ENCODE measurements at regions not wholly inside any gene's neighbourhood (a gene's known extent, or its start where the extent isn't known, plus 50 kb on each side); places are given as distances from the start of the nearest gene placed in this dataset.

GRCh38 chr10:4512671-4513240, 313.3 kb upstream of the AKR1E2 start:
- no peak for DNase-seq
- Mint-ChIP-seq H3K36me3 (ENCODE audit: low read depth) (no peaks in the 10 kb centered on the region), H3K27ac (no peak overlapping the region), H3K4me1 (peaks cover 26% of the 10 kb centered on the region), H3K4me3 (no peak overlapping the region), H3K27me3 (no peaks in the 10 kb centered on the region), H3K9me3 (no peaks in the 10 kb centered on the region)
- intact Hi-C loops (cut with micrococcal nuclease), result no loop called here
- ChIA-PET POLR2A (no interaction called here), CTCF (interaction anchor here (0.8 kb wide), 1 partner anchor 16 kb away, joined by 5 read pairs; no protein-coding TSS in a partner anchor)
- no peak for TF ChIP-seq CTCF (IDR thresholded peaks at IDR 0.05)
- ATAC-seq (ENCODE audit: low read depth), result no peak

GRCh38 chr10:4512196-4512595, 313.8 kb upstream of the AKR1E2 start:
- DNase-seq, result no peak
- intact Hi-C loops (cut with micrococcal nuclease), result no loop called here

GRCh38 chr10:4511509-4511908, 314.5 kb upstream of the AKR1E2 start:
- ATAC-seq (ENCODE audit: low read depth), result no peak
- ChIA-PET CTCF (no interaction called here), POLR2A (no interaction called here)
- Mint-ChIP-seq H3K27ac (no peak overlapping the region), H3K9me3 (no peaks in the 10 kb centered on the region), H3K4me3 (no peak overlapping the region), H3K36me3 (ENCODE audit: low read depth) (no peaks in the 10 kb centered on the region), H3K4me1 (peaks cover 26% of the 10 kb centered on the region), H3K27me3 (no peaks in the 10 kb centered on the region)
- TF ChIP-seq CTCF (IDR thresholded peaks at IDR 0.05), result no peak
- intact Hi-C loops (cut with micrococcal nuclease), result no loop called here
- DNase-seq, result no peak

More at GRCh38 chr10:4512196-4512595, 313.8 kb upstream of the AKR1E2 start:
- Mint-ChIP-seq H3K27ac (no peak overlapping the region), H3K36me3 (ENCODE audit: low read depth) (no peaks in the 10 kb centered on the region), H3K4me3 (no peak overlapping the region), H3K9me3 (no peaks in the 10 kb centered on the region), H3K4me1 (peaks cover 26% of the 10 kb centered on the region), H3K27me3 (no peaks in the 10 kb centered on the region)
- ChIA-PET POLR2A (no interaction called here), CTCF (no interaction called here)
- no peak for TF ChIP-seq CTCF (IDR thresholded peaks at IDR 0.05)
- no peak for ATAC-seq (ENCODE audit: low read depth)

- TF ChIP-seq CTCF (IDR thresholded peaks at IDR 0.05), result no peak
- intact Hi-C loops (cut with micrococcal nuclease), result no loop called here
- ATAC-seq (ENCODE audit: low read depth) (no peak), DNase-seq (no peak)
- Mint-ChIP-seq H3K36me3 (ENCODE audit: low read depth) (no peaks in the 10 kb centered on the region), H3K27ac (no peak overlapping the region), H3K4me1 (peaks cover 10% of the 10 kb centered on the region), H3K27me3 (no peaks in the 10 kb centered on the region), H3K4me3 (no peak overlapping the region), H3K9me3 (no peaks in the 10 kb centered on the region)
- ChIA-PET POLR2A (no interaction called here), CTCF (no interaction called here)
These were observed 316.6 kb upstream of the AKR1E2 start for GRCh38 chr10:4509405-4509804.

GRCh38 chr10:4506095-4506494, 319.9 kb upstream of the AKR1E2 start:
- no peaks in the 10 kb centered on the region for H3K9me3 Mint-ChIP-seq
- H3K27ac Mint-ChIP-seq, result no peak overlapping the region
- ATAC-seq (ENCODE audit: low read depth), result no peak
- POLR2A ChIA-PET, result no interaction called here
- H3K4me3 Mint-ChIP-seq, result no peak overlapping the region
- no peak for DNase-seq
- CTCF ChIA-PET, result no interaction called here
- no peaks in the 10 kb centered on the region for H3K36me3 Mint-ChIP-seq (ENCODE audit: low read depth)
- no peak for TF ChIP-seq CTCF (IDR thresholded peaks at IDR 0.05)
- intact Hi-C loops (cut with micrococcal nuclease), result no loop called here
- H3K4me1 Mint-ChIP-seq, result no peaks in the 10 kb centered on the region
- no peaks in the 10 kb centered on the region for H3K27me3 Mint-ChIP-seq
